ENCODE measurements at regions not wholly inside any gene's neighbourhood (a gene's known extent, or its start where the extent isn't known, plus 50 kb on each side); places are given as distances from the start of the nearest gene placed in this dataset.

- no peaks in the 10 kb centered on the region for H3K36me3 ChIP-seq (ENCODE audit: insufficient read depth)
- no peak overlapping the region for H3K4me2 ChIP-seq
- H3K79me2 ChIP-seq (replicated peaks; ENCODE audit: insufficient read depth), result no peaks in the 10 kb centered on the region
- peaks cover 7% of the 10 kb centered on the region for H3K27me3 Mint-ChIP-seq (ENCODE audit: insufficient read depth, low read depth, poor library complexity)
- H3K9me2 ChIP-seq (ENCODE audit: insufficient read depth), result no peaks in the 10 kb centered on the region
- H3K27ac ChIP-seq (ENCODE audit: low read depth), result no peak overlapping the region
- H3K4me3 Mint-ChIP-seq, result no peak overlapping the region
- no peak overlapping the region for H3K4me3 ChIP-seq
- H3K36me3 Mint-ChIP-seq (ENCODE audit: low read depth), result no peaks in the 10 kb centered on the region
- no peaks in the 10 kb centered on the region for H3K9me3 Mint-ChIP-seq
- H3F3A ChIP-seq (replicated peaks; ENCODE audit: low read depth), result no peaks in the 10 kb centered on the region
- H4K20me1 ChIP-seq (replicated peaks; ENCODE audit: insufficient read depth), result no peaks in the 10 kb centered on the region
- H2AFZ ChIP-seq, result no peak overlapping the region
- TF ChIP-seq STAT1 (IDR thresholded peaks at IDR 0.05; ENCODE audit: unreplicated experiment) (no peak), REST (IDR thresholded peaks at IDR 0.05; ENCODE audit: unreplicated experiment) (no peak), ZNF331 (CRISPR knock-in tag; IDR thresholded peaks at IDR 0.05; ENCODE audit: low read depth) (no peak), EZH2 (IDR thresholded peaks at IDR 0.05; ENCODE audit: low read depth, unreplicated experiment) (no peak), ETS1 (IDR thresholded peaks at IDR 0.05) (no peak), JUNB (IDR thresholded peaks at IDR 0.05; ENCODE audit: unreplicated experiment) (no peak), NANOG (IDR thresholded peaks at IDR 0.05; ENCODE audit: borderline replicate concordance) (no peak), ZNF114 (CRISPR knock-in tag; IDR thresholded peaks at IDR 0.05) (no peak), CTCF (conservative IDR thresholded peaks at IDR 0.05; ENCODE audit: low read depth in 2 of 2) (no peak), ZNF462 (CRISPR knock-in tag; IDR thresholded peaks at IDR 0.05) (no peak), POLR2AphosphoS5 (IDR thresholded peaks at IDR 0.05; ENCODE audit: low read depth) (no peak), CREB1 (CRISPR knock-in tag; IDR thresholded peaks at IDR 0.05; ENCODE audit: low read depth) (no peak)
- peaks cover 21% of the 10 kb centered on the region for H3K4me1 Mint-ChIP-seq
- ATAC-seq (no peak), DNase-seq (ENCODE audit: low spot score) (no peak)
- H3K4me1 ChIP-seq (ENCODE audit: insufficient read depth), result no peaks in the 10 kb centered on the region
- no peaks in the 10 kb centered on the region for H3K27me3 ChIP-seq (ENCODE audit: insufficient read depth)
- no peak overlapping the region for H3K27ac Mint-ChIP-seq
Observed at GRCh38 chr3:10599444-10599843, 94.1 kb upstream of the ATP2B2 start.
